CD4-positive, alpha-beta memory T cell (primary cell): ENCODE measurements at regions not wholly inside any gene's neighbourhood (a gene's known extent, or its start where the extent isn't known, plus 50 kb on each side); places are given as distances from the start of the nearest gene placed in this dataset.

ENCODE experiments used
- CTCF ChIA-PET: fragments of 350-600 bp; sonication (Branson Sonifier 250); formaldehyde crosslinking; loops from one replicate; lab custom pipeline; 2021; ENCODE audit warnings: inconsistent platforms; ENCODE audit not compliant: partially characterized antibody; lab: Charles Lee
- POLR2A ChIA-PET: fragments of 350-600 bp; sonication (Branson Sonifier 250); formaldehyde crosslinking; loops from one replicate; lab custom pipeline; 2021; ENCODE audit not compliant: partially characterized antibody; lab: Charles Lee
- DNase-seq, 5 donors: peaks; one replicate each; pipeline versions ENCODE4 v3.0.0 to v3.0.0-alpha.2; 2020 to 2022; ENCODE audit warnings: mixed read lengths in 1 of 5
- H3K27ac ChIP-seq: one replicate; pipeline ENCODE4 v1.7.0; 2013; ENCODE audit warnings: low read depth, low read length
- H3K27me3 ChIP-seq: 2 replicates; pipeline ENCODE4 v1.7.0; 2013; ENCODE audit warnings: mild to moderate bottlenecking, low read length, moderate library complexity; ENCODE audit not compliant: insufficient read depth
- H3K36me3 ChIP-seq: 2 replicates; pipeline ENCODE4 v1.7.0; 2013; ENCODE audit warnings: mild to moderate bottlenecking, low read length, moderate library complexity; ENCODE audit not compliant: insufficient read depth
- H3K4me1 ChIP-seq: 2 replicates; pipeline ENCODE4 v1.7.0; 2013; ENCODE audit warnings: mild to moderate bottlenecking, low read length, moderate library complexity; ENCODE audit not compliant: insufficient read depth
- H3K4me3 ChIP-seq, 2 donors: one replicate each; pipeline ENCODE4 v1.7.0; 2013; ENCODE audit warnings: low read length in 2 of 2, mild to moderate bottlenecking in 1 of 2
- H3K9me3 ChIP-seq, 2 donors: one replicate each; pipeline ENCODE4 v1.7.0; 2013; ENCODE audit warnings: low read length in 2 of 2, control low read depth in 1 of 2; ENCODE audit not compliant: control insufficient read depth in 1 of 2
- H3K27ac Mint-ChIP-seq, 7 donors: one replicate each; pipeline ENCODE4 v1.8.0; 2020 to 2021; ENCODE audit warnings: mixed read lengths in 7 of 7, mild to moderate bottlenecking in 6 of 7, inconsistent platforms in 3 of 7, moderate library complexity in 3 of 7
- H3K27me3 Mint-ChIP-seq, 2 donors: one replicate each; pipeline ENCODE4 v1.8.0; 2020 to 2021; ENCODE audit warnings: mixed read lengths in 2 of 2
- H3K36me3 Mint-ChIP-seq, 2 donors: one replicate each; pipeline ENCODE4 v1.8.0; 2020 to 2021; ENCODE audit warnings: mixed read lengths in 2 of 2, inconsistent platforms in 1 of 2, mild to moderate bottlenecking in 1 of 2
- H3K4me1 Mint-ChIP-seq, 4 donors: one replicate each; pipeline ENCODE4 v1.8.0; 2020 to 2021; ENCODE audit warnings: mixed read lengths in 4 of 4, mild to moderate bottlenecking in 1 of 4
- H3K4me3 Mint-ChIP-seq, 8 donors: one replicate each; pipeline ENCODE4 v1.8.0; 2020 to 2021; ENCODE audit warnings: mixed read lengths in 8 of 8, mild to moderate bottlenecking in 7 of 8, moderate library complexity in 6 of 8, inconsistent platforms in 3 of 8
- H3K9me3 Mint-ChIP-seq, 8 donors: one replicate each; pipeline ENCODE4 v1.8.0; 2020 to 2021; ENCODE audit warnings: mixed read lengths in 8 of 8, mild to moderate bottlenecking in 5 of 8, inconsistent platforms in 3 of 8, moderate library complexity in 1 of 8
- intact Hi-C: fragments of 100-400 bp; cut with micrococcal nuclease; formaldehyde crosslinking; loops from one replicate; pipeline ENCODE4 v1.15.1; 2023

DNA sequence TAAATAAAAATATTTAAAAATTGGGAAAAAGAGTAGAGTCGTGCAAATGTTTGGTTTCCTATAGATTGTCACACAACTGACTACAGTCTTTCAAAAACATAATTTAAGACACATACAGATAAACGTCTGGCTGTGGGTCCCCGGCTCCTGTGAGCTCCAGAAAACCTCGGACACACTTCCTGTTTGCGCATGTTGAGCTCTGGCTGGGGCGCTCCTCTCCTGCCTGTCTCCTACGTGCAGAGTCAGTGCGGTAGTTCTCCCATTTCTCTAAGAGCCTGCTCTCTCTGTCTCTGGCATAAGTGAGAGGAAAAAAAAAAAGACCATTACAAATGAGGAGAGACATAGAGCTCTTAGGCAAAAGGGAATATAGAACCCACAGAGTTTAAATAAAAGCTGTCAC lies 128.2 kb upstream of the OBI1 start:
- intact Hi-C loops = no loop called here
- no peaks in the 10 kb centered on the region for H3K36me3 Mint-ChIP-seq
- H3K27me3 ChIP-seq = no peaks in the 10 kb centered on the region
- no peaks in the 10 kb centered on the region for H3K9me3 ChIP-seq
- no peaks in the 10 kb centered on the region for H3K4me1 ChIP-seq
- H3K9me3 Mint-ChIP-seq = no peaks in the 10 kb centered on the region
- H3K4me3 Mint-ChIP-seq = no peak overlapping the region
- CTCF ChIA-PET = no interaction called here
- POLR2A ChIA-PET = no interaction called here
- no peak overlapping the region for H3K27ac Mint-ChIP-seq
- no peaks in the 10 kb centered on the region for H3K36me3 ChIP-seq
- H3K27ac ChIP-seq = no peak overlapping the region
- H3K4me3 ChIP-seq = no peak overlapping the region
- DNase-seq = no peak
- H3K4me1 Mint-ChIP-seq = no peaks in the 10 kb centered on the region
- H3K27me3 Mint-ChIP-seq = peaks cover 2 to 6% of the 10 kb centered on the region in 2 donors

DNA sequence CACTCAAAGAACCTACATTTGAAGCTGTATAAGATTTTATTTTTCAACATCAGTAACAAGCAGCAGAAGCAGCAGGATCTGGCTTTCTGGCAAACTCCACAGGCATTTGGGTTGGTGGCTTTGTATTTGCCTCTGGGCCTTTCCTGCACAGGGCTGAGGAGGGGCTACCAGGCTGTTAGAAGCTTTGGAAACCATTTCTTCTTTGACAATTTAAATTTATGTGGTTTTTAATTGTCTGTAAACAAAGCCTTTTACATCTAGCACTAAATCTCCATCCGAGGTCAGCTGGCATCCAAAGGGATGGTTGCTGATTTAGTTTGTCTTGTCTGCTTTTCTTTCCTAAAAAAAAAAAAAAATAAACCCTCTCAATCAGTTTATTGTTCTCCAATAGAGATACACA lies 127.5 kb upstream of the OBI1 start:
- no peak overlapping the region for H3K4me3 ChIP-seq
- H3K27ac ChIP-seq = no peak overlapping the region
- ChIA-PET POLR2A (no interaction called here), CTCF (no interaction called here)
- H3K36me3 Mint-ChIP-seq = no peaks in the 10 kb centered on the region
- H3K4me3 Mint-ChIP-seq = no peak overlapping the region
- no peaks in the 10 kb centered on the region for H3K36me3 ChIP-seq
- intact Hi-C loops = no loop called here
- peaks cover 2 to 6% of the 10 kb centered on the region in 2 donors for H3K27me3 Mint-ChIP-seq
- no peak for DNase-seq
- no peaks in the 10 kb centered on the region for H3K4me1 ChIP-seq
- H3K9me3 ChIP-seq = no peaks in the 10 kb centered on the region
- no peaks in the 10 kb centered on the region for H3K9me3 Mint-ChIP-seq
- H3K27ac Mint-ChIP-seq = no peak overlapping the region
- H3K27me3 ChIP-seq = no peaks in the 10 kb centered on the region
- no peaks in the 10 kb centered on the region for H3K4me1 Mint-ChIP-seq

DNA sequence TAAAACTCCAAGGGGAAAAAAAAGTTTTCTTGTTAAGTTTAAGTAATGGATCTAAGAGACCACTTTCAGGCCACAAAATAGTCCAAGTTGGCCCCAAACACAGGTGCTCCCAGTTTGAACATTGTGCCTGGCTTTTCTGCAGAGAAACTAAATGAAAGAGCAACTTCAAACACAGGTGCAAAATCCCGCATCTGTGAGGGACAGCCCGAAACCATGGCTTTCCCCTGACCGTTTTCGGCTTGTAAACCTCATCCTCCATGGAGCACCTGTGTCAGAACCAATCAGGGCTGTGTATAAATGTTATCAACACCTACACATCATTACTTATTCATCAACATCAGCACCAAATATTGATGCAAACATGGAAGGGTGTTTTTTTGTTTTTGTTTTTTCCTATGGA lies 126.8 kb upstream of the OBI1 start:
- no peak overlapping the region for H3K4me3 ChIP-seq
- no peak overlapping the region for H3K27ac Mint-ChIP-seq
- peaks cover 2 to 8% of the 10 kb centered on the region in 2 donors for H3K27me3 Mint-ChIP-seq
- no peaks in the 10 kb centered on the region for H3K36me3 ChIP-seq
- ChIA-PET POLR2A (no interaction called here), CTCF (no interaction called here)
- no peaks in the 10 kb centered on the region for H3K27me3 ChIP-seq
- H3K9me3 ChIP-seq = no peaks in the 10 kb centered on the region
- no peaks in the 10 kb centered on the region for H3K4me1 Mint-ChIP-seq
- no peaks in the 10 kb centered on the region for H3K9me3 Mint-ChIP-seq
- H3K4me1 ChIP-seq = no peaks in the 10 kb centered on the region
- no peak for DNase-seq
- H3K27ac ChIP-seq = no peak overlapping the region
- no peak overlapping the region for H3K4me3 Mint-ChIP-seq
- intact Hi-C loops = no loop called here
- no peaks in the 10 kb centered on the region for H3K36me3 Mint-ChIP-seq

DNA sequence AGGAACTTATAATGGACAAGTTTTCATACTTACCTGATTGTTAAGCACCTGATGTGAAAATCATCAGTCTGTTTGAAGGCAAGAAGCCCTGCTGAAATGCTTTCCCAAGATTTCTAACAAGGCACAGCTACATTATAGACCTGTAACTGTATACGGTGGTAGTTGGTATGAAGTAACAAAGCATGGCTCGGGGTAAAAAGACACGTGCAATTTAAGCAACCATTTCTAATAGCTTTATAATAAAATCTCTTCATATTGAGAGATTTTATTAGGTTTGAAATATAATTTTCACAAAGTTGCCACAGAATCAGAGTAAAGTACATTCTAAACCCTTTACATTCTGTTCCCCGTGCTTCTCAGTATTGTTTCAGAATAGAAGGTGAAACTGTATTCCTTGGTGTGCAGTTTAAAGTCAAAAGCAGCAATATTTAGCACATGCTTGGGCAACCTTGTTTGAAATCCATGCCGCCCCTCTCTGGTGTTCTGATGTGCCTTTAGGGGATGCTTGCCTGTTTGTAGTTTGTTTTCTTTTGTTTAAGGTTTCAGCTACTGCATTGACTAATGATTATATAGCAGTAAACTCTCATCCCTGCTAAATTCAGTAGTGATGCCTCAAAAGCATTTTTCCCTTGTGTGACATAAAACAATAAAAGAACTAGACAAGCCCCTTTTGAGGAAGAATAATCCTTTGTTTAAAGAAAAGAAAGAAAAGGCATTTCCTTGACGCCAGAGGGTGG lies 125.2 kb upstream of the OBI1 start:
- Histone ChIP-seq H3K9me3 (no peaks in the 10 kb centered on the region), H3K27me3 (no peaks in the 10 kb centered on the region), H3K4me3 (no peak overlapping the region), H3K27ac (no peak overlapping the region), H3K4me1 (no peaks in the 10 kb centered on the region), H3K36me3 (no peaks in the 10 kb centered on the region)
- ChIA-PET CTCF (no interaction called here), POLR2A (no interaction called here)
- Mint-ChIP-seq H3K4me1 (no peaks in the 10 kb centered on the region), H3K36me3 (no peaks in the 10 kb centered on the region), H3K27me3 (peaks cover 5 to 9% of the 10 kb centered on the region in 2 donors), H3K4me3 (no peak overlapping the region), H3K27ac (no peak overlapping the region), H3K9me3 (no peaks in the 10 kb centered on the region)
- no peak for DNase-seq
- intact Hi-C loops = no loop called here

DNA sequence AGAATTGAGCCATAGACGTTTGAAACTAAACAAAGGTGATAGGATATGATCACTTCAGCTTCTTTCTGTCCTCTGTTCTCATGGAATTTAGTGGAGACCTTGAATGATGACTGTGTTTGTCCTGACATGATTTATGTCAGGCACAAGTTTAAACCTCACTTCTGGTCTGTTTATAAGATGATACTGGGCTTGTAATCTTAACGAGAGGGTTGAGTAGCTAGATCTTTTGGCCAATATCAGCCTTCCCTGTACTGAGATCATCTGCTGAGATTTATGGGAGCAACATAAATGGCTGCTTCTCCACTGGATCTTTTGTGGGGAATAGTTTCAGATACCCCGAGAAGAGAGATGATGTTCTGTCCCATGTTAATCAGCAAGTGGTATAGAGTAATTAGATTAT lies 121.8 kb upstream of the OBI1 start:
- intact Hi-C loops = no loop called here
- no peak for DNase-seq
- Histone ChIP-seq H3K4me3 (no peak overlapping the region), H3K27ac (no peak overlapping the region), H3K36me3 (no peaks in the 10 kb centered on the region), H3K4me1 (no peaks in the 10 kb centered on the region), H3K9me3 (no peaks in the 10 kb centered on the region), H3K27me3 (no peaks in the 10 kb centered on the region)
- CTCF ChIA-PET = no interaction called here
- no peaks in the 10 kb centered on the region for H3K36me3 Mint-ChIP-seq
- H3K4me3 Mint-ChIP-seq = no peak overlapping the region
- H3K9me3 Mint-ChIP-seq = no peaks in the 10 kb centered on the region
- H3K4me1 Mint-ChIP-seq = no peaks in the 10 kb centered on the region
- H3K27ac Mint-ChIP-seq = no peak overlapping the region
- POLR2A ChIA-PET = no interaction called here
- H3K27me3 Mint-ChIP-seq = peaks cover 8 to 9% of the 10 kb centered on the region in 2 donors

DNA sequence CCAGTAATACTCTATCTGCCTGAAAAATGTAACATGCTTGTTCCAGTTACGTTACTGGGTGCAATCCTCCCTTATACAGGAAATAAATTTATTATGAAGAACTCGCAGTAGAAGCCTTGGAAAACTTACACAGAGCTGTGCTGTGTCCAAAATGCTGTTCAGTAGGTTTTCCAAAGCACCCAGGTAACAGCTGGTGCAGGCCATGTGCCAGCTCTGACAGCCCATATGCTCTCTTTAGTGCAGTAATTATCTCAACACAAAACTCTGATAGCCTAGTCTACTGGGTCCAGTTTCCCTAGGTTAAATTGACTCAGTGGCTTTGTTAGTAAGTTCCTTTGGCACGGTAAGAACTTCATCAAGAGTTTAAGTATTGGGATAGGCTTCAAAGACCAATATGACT lies 120.7 kb upstream of the OBI1 start:
- Histone ChIP-seq H3K27ac (no peak overlapping the region), H3K4me1 (no peaks in the 10 kb centered on the region), H3K36me3 (no peaks in the 10 kb centered on the region), H3K4me3 (no peak overlapping the region), H3K27me3 (no peaks in the 10 kb centered on the region), H3K9me3 (no peaks in the 10 kb centered on the region)
- H3K27me3 Mint-ChIP-seq = peaks cover 9 to 10% of the 10 kb centered on the region in 2 donors
- H3K4me1 Mint-ChIP-seq = no peaks in the 10 kb centered on the region
- no peaks in the 10 kb centered on the region for H3K9me3 Mint-ChIP-seq
- H3K36me3 Mint-ChIP-seq = no peaks in the 10 kb centered on the region
- POLR2A ChIA-PET = no interaction called here
- no peak overlapping the region for H3K27ac Mint-ChIP-seq
- no peak overlapping the region for H3K4me3 Mint-ChIP-seq
- intact Hi-C loops = no loop called here
- no peak for DNase-seq
- CTCF ChIA-PET = no interaction called here

DNA sequence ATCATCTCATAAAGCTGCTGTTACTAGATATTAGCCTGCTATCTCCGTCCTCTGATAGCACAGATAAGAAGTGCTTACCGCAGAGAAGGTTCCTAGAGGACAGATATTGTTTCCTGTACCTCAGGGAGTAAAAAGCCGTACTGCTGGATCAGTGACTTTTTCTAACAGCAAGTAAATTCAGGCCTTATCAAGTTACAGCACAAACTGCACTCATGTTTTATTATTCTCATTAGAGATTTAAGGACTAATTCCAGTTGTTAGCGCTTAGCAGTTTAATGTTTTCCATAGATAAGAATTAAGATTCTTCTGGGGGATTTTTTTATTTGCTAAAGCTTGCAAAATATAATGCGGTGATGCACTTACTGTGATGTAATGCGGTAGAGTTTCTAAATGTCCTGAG lies 119.0 kb upstream of the OBI1 start:
- Mint-ChIP-seq H3K27ac (no peak overlapping the region), H3K27me3 (peaks cover 8 to 10% of the 10 kb centered on the region in 2 donors), H3K4me3 (no peak overlapping the region), H3K9me3 (no peaks in the 10 kb centered on the region), H3K36me3 (no peaks in the 10 kb centered on the region), H3K4me1 (no peaks in the 10 kb centered on the region)
- ChIA-PET CTCF (no interaction called here), POLR2A (no interaction called here)
- no peak overlapping the region for H3K4me3 ChIP-seq
- DNase-seq = no peak
- H3K27me3 ChIP-seq = no peaks in the 10 kb centered on the region
- H3K36me3 ChIP-seq = no peaks in the 10 kb centered on the region
- no peaks in the 10 kb centered on the region for H3K9me3 ChIP-seq
- intact Hi-C loops = no loop called here
- no peaks in the 10 kb centered on the region for H3K4me1 ChIP-seq
- no peak overlapping the region for H3K27ac ChIP-seq

DNA sequence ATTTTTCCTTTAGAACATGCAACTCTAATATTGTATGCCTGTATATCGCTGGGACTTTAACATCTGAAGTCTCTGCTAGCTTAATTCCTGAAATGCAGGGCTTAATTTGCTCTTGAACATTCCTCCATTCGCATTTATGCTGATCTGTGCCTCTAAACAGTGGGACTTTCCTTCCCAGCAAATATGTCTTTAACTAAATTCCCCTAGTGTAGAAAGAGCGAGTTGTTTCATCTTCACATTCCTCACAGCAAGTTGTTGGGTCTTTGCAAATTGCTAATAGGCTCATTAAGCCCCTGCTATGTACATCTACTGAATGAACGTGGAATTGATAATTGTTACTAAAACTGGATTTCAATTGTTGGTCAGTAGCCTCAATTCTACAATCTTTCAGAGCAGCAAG lies 118.4 kb upstream of the OBI1 start:
- intact Hi-C loops = no loop called here
- Histone ChIP-seq H3K36me3 (no peaks in the 10 kb centered on the region), H3K4me3 (no peak overlapping the region), H3K4me1 (no peaks in the 10 kb centered on the region), H3K9me3 (no peaks in the 10 kb centered on the region), H3K27me3 (no peaks in the 10 kb centered on the region), H3K27ac (no peak overlapping the region)
- POLR2A ChIA-PET = no interaction called here
- DNase-seq = no peak
- CTCF ChIA-PET = no interaction called here
- Mint-ChIP-seq H3K4me3 (no peak overlapping the region), H3K27me3 (peaks cover 8% of the 10 kb centered on the region in 2 donors), H3K27ac (no peak overlapping the region), H3K36me3 (no peaks in the 10 kb centered on the region), H3K9me3 (no peaks in the 10 kb centered on the region), H3K4me1 (no peaks in the 10 kb centered on the region)
